HepG2 (cell line): ENCODE measurements at regions not wholly inside any gene's neighbourhood (a gene's known extent, or its start where the extent isn't known, plus 50 kb on each side); places are given as distances from the start of the nearest gene placed in this dataset.

Experiments
- TAF1 ChIP-seq: sonication (generic); formaldehyde crosslinking; IDR thresholded peaks from 2 replicates; pipeline ENCODE4 v1.4.0; 2020; ENCODE audit warnings: missing genetic modification reagents
- TF ChIP-seq, protein P1 (sequence below), 2 experiments: fragments of 450-650 bp in 1 of 2; sonication (generic) in 1 of 2; formaldehyde crosslinking in 1 of 2; IDR thresholded peaks; 2 replicates each; pipeline versions ENCODE4 v1.6.1 to v1.8.0; 2016 to 2022; ENCODE audit warnings: antibody characterized with exemption in 1 of 2, mild to moderate bottlenecking in 1 of 2, missing genetic modification reagents in 1 of 2
- TF ChIP-seq, protein P2 (sequence below): fragments of 450-650 bp; IDR thresholded peaks from 2 replicates; pipeline ENCODE4 v1.6.1; 2017; ENCODE audit warnings: mild to moderate bottlenecking
- TF ChIP-seq, protein P3 (sequence below): sonication (generic); formaldehyde crosslinking; IDR thresholded peaks from 2 replicates; pipeline ENCODE4 v1.5.1; 2020; ENCODE audit warnings: mild to moderate bottlenecking, missing genetic modification reagents
- TF ChIP-seq, protein P4 (sequence below): sonication (generic); formaldehyde crosslinking; IDR thresholded peaks from 2 replicates; pipeline ENCODE4 v1.4.0; 2020; ENCODE audit warnings: missing genetic modification reagents
- TF ChIP-seq, protein P5 (sequence below): sonication (generic); formaldehyde crosslinking; IDR thresholded peaks from 2 replicates; pipeline ENCODE4 v1.4.0; 2020; ENCODE audit warnings: mild to moderate bottlenecking, missing genetic modification reagents

DNA sequence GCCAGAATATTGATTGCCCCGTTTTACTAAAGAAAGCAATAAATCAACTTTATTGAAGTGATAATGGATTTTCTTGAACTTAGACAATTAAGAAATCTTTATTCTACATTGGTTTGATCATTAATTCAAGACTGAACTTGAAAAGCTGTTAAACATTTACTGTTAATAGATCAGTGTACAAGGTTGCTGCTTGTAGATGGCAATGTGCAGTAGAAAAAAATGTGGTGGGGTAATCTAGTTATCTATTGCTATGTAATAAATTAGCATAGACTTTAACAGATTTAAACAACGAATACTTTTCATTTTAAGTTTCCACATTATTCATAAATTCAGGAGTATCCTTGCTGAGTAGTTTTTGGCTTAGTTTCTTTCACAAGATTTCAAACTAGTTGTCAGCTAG lies 612.5 kb downstream of the ACTRT1 start (continued):
- TF ChIP-seq, protein P1, sequence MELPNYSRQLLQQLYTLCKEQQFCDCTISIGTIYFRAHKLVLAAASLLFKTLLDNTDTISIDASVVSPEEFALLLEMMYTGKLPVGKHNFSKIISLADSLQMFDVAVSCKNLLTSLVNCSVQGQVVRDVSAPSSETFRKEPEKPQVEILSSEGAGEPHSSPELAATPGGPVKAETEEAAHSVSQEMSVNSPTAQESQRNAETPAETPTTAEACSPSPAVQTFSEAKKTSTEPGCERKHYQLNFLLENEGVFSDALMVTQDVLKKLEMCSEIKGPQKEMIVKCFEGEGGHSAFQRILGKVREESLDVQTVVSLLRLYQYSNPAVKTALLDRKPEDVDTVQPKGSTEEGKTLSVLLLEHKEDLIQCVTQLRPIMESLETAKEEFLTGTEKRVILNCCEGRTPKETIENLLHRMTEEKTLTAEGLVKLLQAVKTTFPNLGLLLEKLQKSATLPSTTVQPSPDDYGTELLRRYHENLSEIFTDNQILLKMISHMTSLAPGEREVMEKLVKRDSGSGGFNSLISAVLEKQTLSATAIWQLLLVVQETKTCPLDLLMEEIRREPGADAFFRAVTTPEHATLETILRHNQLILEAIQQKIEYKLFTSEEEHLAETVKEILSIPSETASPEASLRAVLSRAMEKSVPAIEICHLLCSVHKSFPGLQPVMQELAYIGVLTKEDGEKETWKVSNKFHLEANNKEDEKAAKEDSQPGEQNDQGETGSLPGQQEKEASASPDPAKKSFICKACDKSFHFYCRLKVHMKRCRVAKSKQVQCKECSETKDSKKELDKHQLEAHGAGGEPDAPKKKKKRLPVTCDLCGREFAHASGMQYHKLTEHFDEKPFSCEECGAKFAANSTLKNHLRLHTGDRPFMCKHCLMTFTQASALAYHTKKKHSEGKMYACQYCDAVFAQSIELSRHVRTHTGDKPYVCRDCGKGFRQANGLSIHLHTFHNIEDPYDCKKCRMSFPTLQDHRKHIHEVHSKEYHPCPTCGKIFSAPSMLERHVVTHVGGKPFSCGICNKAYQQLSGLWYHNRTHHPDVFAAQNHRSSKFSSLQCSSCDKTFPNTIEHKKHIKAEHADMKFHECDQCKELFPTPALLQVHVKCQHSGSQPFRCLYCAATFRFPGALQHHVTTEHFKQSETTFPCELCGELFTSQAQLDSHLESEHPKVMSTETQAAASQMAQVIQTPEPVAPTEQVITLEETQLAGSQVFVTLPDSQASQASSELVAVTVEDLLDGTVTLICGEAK (IDR thresholded peaks at IDR 0.05) = no peak
- TF ChIP-seq, protein P1 (CRISPR knock-in tag; IDR thresholded peaks at IDR 0.05) = no peak
- TF ChIP-seq, protein P2, sequence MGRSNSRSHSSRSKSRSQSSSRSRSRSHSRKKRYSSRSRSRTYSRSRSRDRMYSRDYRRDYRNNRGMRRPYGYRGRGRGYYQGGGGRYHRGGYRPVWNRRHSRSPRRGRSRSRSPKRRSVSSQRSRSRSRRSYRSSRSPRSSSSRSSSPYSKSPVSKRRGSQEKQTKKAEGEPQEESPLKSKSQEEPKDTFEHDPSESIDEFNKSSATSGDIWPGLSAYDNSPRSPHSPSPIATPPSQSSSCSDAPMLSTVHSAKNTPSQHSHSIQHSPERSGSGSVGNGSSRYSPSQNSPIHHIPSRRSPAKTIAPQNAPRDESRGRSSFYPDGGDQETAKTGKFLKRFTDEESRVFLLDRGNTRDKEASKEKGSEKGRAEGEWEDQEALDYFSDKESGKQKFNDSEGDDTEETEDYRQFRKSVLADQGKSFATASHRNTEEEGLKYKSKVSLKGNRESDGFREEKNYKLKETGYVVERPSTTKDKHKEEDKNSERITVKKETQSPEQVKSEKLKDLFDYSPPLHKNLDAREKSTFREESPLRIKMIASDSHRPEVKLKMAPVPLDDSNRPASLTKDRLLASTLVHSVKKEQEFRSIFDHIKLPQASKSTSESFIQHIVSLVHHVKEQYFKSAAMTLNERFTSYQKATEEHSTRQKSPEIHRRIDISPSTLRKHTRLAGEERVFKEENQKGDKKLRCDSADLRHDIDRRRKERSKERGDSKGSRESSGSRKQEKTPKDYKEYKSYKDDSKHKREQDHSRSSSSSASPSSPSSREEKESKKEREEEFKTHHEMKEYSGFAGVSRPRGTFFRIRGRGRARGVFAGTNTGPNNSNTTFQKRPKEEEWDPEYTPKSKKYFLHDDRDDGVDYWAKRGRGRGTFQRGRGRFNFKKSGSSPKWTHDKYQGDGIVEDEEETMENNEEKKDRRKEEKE = no peak
- TF ChIP-seq, protein P3, sequence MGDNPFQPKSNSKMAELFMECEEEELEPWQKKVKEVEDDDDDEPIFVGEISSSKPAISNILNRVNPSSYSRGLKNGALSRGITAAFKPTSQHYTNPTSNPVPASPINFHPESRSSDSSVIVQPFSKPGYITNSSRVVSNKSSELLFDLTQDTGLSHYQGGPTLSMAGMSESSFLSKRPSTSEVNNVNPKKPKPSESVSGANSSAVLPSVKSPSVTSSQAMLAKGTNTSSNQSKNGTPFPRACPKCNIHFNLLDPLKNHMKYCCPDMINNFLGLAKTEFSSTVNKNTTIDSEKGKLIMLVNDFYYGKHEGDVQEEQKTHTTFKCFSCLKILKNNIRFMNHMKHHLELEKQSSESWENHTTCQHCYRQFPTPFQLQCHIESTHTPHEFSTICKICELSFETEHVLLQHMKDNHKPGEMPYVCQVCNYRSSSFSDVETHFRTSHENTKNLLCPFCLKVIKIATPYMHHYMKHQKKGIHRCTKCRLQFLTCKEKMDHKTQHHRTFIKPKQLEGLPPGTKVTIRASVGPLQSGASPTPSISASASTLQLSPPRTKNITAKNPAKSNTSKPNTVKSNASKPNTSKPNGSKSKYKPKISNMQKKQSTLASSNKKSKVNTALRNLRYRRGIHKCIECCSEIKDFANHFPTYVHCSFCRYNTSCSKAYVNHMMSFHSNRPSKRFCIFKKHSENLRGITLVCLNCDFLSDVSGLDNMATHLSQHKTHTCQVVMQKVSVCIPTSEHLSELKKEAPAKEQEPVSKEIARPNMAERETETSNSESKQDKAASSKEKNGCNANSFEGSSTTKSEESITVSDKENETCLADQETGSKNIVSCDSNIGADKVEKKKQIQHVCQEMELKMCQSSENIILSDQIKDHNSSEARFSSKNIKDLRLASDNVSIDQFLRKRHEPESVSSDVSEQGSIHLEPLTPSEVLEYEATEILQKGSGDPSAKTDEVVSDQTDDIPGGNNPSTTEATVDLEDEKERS (CRISPR knock-in tag) = no peak
- TF ChIP-seq, protein P4, sequence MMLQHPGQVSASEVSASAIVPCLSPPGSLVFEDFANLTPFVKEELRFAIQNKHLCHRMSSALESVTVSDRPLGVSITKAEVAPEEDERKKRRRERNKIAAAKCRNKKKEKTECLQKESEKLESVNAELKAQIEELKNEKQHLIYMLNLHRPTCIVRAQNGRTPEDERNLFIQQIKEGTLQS (CRISPR knock-in tag) = no peak
- TF ChIP-seq, protein P5, sequence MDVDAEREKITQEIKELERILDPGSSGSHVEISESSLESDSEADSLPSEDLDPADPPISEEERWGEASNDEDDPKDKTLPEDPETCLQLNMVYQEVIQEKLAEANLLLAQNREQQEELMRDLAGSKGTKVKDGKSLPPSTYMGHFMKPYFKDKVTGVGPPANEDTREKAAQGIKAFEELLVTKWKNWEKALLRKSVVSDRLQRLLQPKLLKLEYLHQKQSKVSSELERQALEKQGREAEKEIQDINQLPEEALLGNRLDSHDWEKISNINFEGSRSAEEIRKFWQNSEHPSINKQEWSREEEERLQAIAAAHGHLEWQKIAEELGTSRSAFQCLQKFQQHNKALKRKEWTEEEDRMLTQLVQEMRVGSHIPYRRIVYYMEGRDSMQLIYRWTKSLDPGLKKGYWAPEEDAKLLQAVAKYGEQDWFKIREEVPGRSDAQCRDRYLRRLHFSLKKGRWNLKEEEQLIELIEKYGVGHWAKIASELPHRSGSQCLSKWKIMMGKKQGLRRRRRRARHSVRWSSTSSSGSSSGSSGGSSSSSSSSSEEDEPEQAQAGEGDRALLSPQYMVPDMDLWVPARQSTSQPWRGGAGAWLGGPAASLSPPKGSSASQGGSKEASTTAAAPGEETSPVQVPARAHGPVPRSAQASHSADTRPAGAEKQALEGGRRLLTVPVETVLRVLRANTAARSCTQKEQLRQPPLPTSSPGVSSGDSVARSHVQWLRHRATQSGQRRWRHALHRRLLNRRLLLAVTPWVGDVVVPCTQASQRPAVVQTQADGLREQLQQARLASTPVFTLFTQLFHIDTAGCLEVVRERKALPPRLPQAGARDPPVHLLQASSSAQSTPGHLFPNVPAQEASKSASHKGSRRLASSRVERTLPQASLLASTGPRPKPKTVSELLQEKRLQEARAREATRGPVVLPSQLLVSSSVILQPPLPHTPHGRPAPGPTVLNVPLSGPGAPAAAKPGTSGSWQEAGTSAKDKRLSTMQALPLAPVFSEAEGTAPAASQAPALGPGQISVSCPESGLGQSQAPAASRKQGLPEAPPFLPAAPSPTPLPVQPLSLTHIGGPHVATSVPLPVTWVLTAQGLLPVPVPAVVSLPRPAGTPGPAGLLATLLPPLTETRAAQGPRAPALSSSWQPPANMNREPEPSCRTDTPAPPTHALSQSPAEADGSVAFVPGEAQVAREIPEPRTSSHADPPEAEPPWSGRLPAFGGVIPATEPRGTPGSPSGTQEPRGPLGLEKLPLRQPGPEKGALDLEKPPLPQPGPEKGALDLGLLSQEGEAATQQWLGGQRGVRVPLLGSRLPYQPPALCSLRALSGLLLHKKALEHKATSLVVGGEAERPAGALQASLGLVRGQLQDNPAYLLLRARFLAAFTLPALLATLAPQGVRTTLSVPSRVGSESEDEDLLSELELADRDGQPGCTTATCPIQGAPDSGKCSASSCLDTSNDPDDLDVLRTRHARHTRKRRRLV (CRISPR knock-in tag) = no peak
- TF ChIP-seq TAF1 (CRISPR knock-in tag) = no peak
